ENCODE measurements at regions not wholly inside any gene's neighbourhood (a gene's known extent, or its start where the extent isn't known, plus 50 kb on each side); places are given as distances from the start of the nearest gene placed in this dataset.

GRCh38 chr13:109406376-109406992 lies 379.9 kb downstream of the IRS2 start:
- Histone ChIP-seq H4K20me1 (ENCODE audit: insufficient read depth) (no peaks in the 10 kb centered on the region), H3K27me3 (ENCODE audit: insufficient read depth, low read length) (no peaks in the 10 kb centered on the region), H3K4me3 (replicated peaks in 1 of 2; ENCODE audit: low read depth in 1 of 2, low read length in 2 of 2) (no peak overlapping the region), H3K9ac (ENCODE audit: low read length) (no peak overlapping the region), H3K36me3 (ENCODE audit: control insufficient read depth in 1 of 2, insufficient read depth in 2 of 2, low read length in 2 of 2) (no peaks in the 10 kb centered on the region), H3K79me2 (ENCODE audit: insufficient read depth, low read length) (no peaks in the 10 kb centered on the region), H3K9me3 (ENCODE audit: control insufficient read depth in 1 of 2, insufficient read depth in 1 of 2, low read depth in 1 of 2, low read length in 2 of 2) (no peaks in the 10 kb centered on the region), H3K9me2 (ENCODE audit: insufficient read depth) (no peaks in the 10 kb centered on the region), H3K4me1 (ENCODE audit: control insufficient read depth in 1 of 2, insufficient read depth in 2 of 2, low read length in 2 of 2) (no peaks in the 10 kb centered on the region), H2AFZ (ENCODE audit: low read depth, low read length, poor library complexity, severe bottlenecking) (no peak overlapping the region), H3K4me2 (ENCODE audit: low read length) (no peak overlapping the region), H3K27ac (ENCODE audit: low read depth, low read length) (no peak overlapping the region)
- ATAC-seq = no peak
- RAD21 ChIA-PET (ENCODE audit: low non-redundant PET in 1 of 2, low total read pairs in 2 of 2, uncharacterized antibody in 2 of 2, unreplicated experiment in 2 of 2) = no interaction called here
- intact Hi-C loops (cut with micrococcal nuclease) = no loop called here
- no peak for TF ChIP-seq SIN3A (IDR thresholded peaks at IDR 0.05; ENCODE audit: low read depth)
- no peak for TF ChIP-seq CBX3 (IDR thresholded peaks at IDR 0.05; ENCODE audit: low read depth)
- TF ChIP-seq FOSL1 (IDR thresholded peaks at IDR 0.05; ENCODE audit: low read depth) = no peak
- no peak for TF ChIP-seq POLR2AphosphoS5 (IDR thresholded peaks at IDR 0.05; ENCODE audit: low read depth, low read length)
- no peak for TF ChIP-seq EZH2phosphoT487 (IDR thresholded peaks at IDR 0.05; ENCODE audit: borderline replicate concordance)
- TF ChIP-seq, protein P1, sequence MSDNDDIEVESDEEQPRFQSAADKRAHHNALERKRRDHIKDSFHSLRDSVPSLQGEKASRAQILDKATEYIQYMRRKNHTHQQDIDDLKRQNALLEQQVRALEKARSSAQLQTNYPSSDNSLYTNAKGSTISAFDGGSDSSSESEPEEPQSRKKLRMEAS (IDR thresholded peaks at IDR 0.05) = no peak
- TF ChIP-seq POLR2A (IDR thresholded peaks at IDR 0.05; ENCODE audit: borderline replicate concordance, extremely low read depth, insufficient read depth, insufficient read length) = no peak
- TF ChIP-seq, protein P2, sequence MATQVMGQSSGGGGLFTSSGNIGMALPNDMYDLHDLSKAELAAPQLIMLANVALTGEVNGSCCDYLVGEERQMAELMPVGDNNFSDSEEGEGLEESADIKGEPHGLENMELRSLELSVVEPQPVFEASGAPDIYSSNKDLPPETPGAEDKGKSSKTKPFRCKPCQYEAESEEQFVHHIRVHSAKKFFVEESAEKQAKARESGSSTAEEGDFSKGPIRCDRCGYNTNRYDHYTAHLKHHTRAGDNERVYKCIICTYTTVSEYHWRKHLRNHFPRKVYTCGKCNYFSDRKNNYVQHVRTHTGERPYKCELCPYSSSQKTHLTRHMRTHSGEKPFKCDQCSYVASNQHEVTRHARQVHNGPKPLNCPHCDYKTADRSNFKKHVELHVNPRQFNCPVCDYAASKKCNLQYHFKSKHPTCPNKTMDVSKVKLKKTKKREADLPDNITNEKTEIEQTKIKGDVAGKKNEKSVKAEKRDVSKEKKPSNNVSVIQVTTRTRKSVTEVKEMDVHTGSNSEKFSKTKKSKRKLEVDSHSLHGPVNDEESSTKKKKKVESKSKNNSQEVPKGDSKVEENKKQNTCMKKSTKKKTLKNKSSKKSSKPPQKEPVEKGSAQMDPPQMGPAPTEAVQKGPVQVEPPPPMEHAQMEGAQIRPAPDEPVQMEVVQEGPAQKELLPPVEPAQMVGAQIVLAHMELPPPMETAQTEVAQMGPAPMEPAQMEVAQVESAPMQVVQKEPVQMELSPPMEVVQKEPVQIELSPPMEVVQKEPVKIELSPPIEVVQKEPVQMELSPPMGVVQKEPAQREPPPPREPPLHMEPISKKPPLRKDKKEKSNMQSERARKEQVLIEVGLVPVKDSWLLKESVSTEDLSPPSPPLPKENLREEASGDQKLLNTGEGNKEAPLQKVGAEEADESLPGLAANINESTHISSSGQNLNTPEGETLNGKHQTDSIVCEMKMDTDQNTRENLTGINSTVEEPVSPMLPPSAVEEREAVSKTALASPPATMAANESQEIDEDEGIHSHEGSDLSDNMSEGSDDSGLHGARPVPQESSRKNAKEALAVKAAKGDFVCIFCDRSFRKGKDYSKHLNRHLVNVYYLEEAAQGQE (IDR thresholded peaks at IDR 0.05; ENCODE audit: low read depth) = no peak
- no peak for TF ChIP-seq RAD21 (IDR thresholded peaks at IDR 0.05; ENCODE audit: low read depth)
- TF ChIP-seq SRF (IDR thresholded peaks at IDR 0.05; ENCODE audit: low read depth) = no peak
- CTCF ChIA-PET = no interaction called here
- POLR2A ChIA-PET = no interaction called here
- BruUV-seq (replicated peaks) = no TSS peak
- no peak for DNase-seq (ENCODE audit: low read depth, low spot score)

All from HCT116 (cell line).